Common myeloid progenitor, CD34-positive (primary cell): ENCODE measurements at regions not wholly inside any gene's neighbourhood (a gene's known extent, or its start where the extent isn't known, plus 50 kb on each side); places are given as distances from the start of the nearest gene placed in this dataset.

Source experiments
- CTCF ChIA-PET: fragments of 350-600 bp; sonication (Branson Sonifier 250); formaldehyde crosslinking; loops from one replicate; lab custom pipeline; 2021; ENCODE audit warnings: antibody characterized with exemption; lab: Charles Lee
- POLR2A ChIA-PET: fragments of 350-600 bp; sonication (Branson Sonifier 250); formaldehyde crosslinking; loops from one replicate; lab custom pipeline; 2021; ENCODE audit warnings: antibody characterized with exemption; lab: Charles Lee
- DNase-seq, 3 donors: peaks; one replicate each; pipeline versions ENCODE4 v3.0.0 to v3.0.0-alpha.2; 2013
- H3K27ac ChIP-seq, 2 experiments: 1 replicate in 1 of 2; 2 replicates in 1 of 2; pipeline ENCODE4 v1.7.0; 2013; ENCODE audit warnings: inconsistent platforms in 2 of 2, low read length in 2 of 2, mild to moderate bottlenecking in 2 of 2, low read depth in 1 of 2, moderate library complexity in 1 of 2; ENCODE audit not compliant: severe bottlenecking in 2 of 2, insufficient read depth in 1 of 2, poor library complexity in 1 of 2
- H3K27me3 ChIP-seq, 5 experiments: replicated peaks in 2 of 5; 1 replicate in 3 of 5; 2 replicates in 2 of 5; pipeline versions ENCODE4 v1.6.1 to v1.7.0; 2013; ENCODE audit warnings: low read length in 4 of 5, mild to moderate bottlenecking in 2 of 5, moderate library complexity in 2 of 5, inconsistent platforms in 1 of 5; ENCODE audit not compliant: insufficient read depth in 5 of 5, control insufficient read depth in 4 of 5
- H3K36me3 ChIP-seq, 4 experiments: 1 replicate in 2 of 4; 2 replicates in 2 of 4; pipeline versions ENCODE4 v1.6.1 to v1.7.0; 2013; ENCODE audit warnings: low read length in 3 of 4, control low read depth in 1 of 4, mild to moderate bottlenecking in 1 of 4; ENCODE audit not compliant: control insufficient read depth in 4 of 4, insufficient read depth in 4 of 4
- H3K4me1 ChIP-seq, 4 experiments: 1 replicate in 3 of 4; 2 replicates in 1 of 4; pipeline versions ENCODE4 v1.6.1 to v1.7.1; 2013; ENCODE audit warnings: low read length in 3 of 4, mild to moderate bottlenecking in 3 of 4, control low read depth in 1 of 4, inconsistent platforms in 1 of 4, moderate library complexity in 1 of 4; ENCODE audit not compliant: control insufficient read depth in 4 of 4, insufficient read depth in 4 of 4; ENCODE audit errors: control extremely low read depth in 1 of 4
- H3K4me3 ChIP-seq, 7 experiments: 1 replicate in 4 of 7; 2 replicates in 3 of 7; pipeline versions ENCODE4 v1.5.1 to v1.7.0; 2013; ENCODE audit warnings: mild to moderate bottlenecking in 7 of 7, low read length in 6 of 7, moderate library complexity in 6 of 7, inconsistent platforms in 2 of 7, low read depth in 2 of 7, control low read depth in 1 of 7; ENCODE audit not compliant: insufficient read depth in 4 of 7, control insufficient read depth in 1 of 7; ENCODE audit errors: extremely low read depth in 1 of 7
- H3K9me3 ChIP-seq, 5 experiments: 1 replicate in 4 of 5; 2 replicates in 1 of 5; pipeline versions ENCODE4 v1.6.1 to v1.7.1; 2013; ENCODE audit warnings: low read length in 4 of 5, mild to moderate bottlenecking in 2 of 5, inconsistent platforms in 1 of 5, low read depth in 1 of 5, moderate library complexity in 1 of 5; ENCODE audit not compliant: control insufficient read depth in 4 of 5, insufficient read depth in 2 of 5; ENCODE audit errors: control extremely low read depth in 1 of 5
- WGBS: methylation state at CpG from one replicate; pipeline ENCODE4 v1.1.5; 2013; ENCODE audit not compliant: insufficient coverage; 5-methylcytosine and 5-hydroxymethylcytosine counted together

DNA sequence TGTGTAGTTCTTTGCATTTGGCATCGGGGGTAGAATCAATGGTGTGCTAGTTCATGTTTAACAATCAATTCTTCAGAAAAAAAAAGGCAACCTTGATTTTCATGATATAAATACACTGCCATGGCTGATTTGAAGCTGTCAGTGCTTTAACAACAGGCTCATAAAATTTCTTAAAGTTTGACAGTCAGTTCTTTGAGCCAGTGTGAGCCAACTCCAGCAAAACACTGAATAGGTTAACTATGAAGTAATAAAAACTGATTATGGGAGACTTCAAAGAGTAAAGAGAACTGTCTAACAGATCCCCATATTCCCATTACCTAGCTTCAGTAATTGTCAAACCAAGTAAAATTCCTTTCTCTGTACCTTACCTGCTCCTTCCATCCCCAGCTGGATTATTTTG, 241.7 kb upstream of the SUCLG2 start:
- H3K36me3 ChIP-seq = no peaks in the 10 kb centered on the region
- no CpG with 5 or more reads among the region's 1 CpG for WGBS
- CTCF ChIA-PET = no interaction called here
- no peaks in the 10 kb centered on the region for H3K4me1 ChIP-seq
- no peak overlapping the region for H3K4me3 ChIP-seq
- H3K27ac ChIP-seq = no peak overlapping the region
- peaks cover 0 to 3% (median 0%) of the 10 kb centered on the region in 5 experiments for H3K9me3 ChIP-seq
- no peak for DNase-seq
- POLR2A ChIA-PET = interaction anchor here (0.5 to 0.6 kb wide), 2 partner anchors 34 to 511 kb away, joined by 3 to 4 read pairs; no protein-coding TSS in a partner anchor
- no peaks in the 10 kb centered on the region for H3K27me3 ChIP-seq

GRCh38 chr3:67894510-67894909, 240.1 kb upstream of the SUCLG2 start:
- Histone ChIP-seq H3K4me3 (no peak overlapping the region), H3K9me3 (peaks cover 0 to 6% (median 0%) of the 10 kb centered on the region in 5 experiments), H3K27me3 (no peaks in the 10 kb centered on the region), H3K27ac (no peak overlapping the region), H3K4me1 (no peaks in the 10 kb centered on the region), H3K36me3 (no peaks in the 10 kb centered on the region)
- ChIA-PET POLR2A (no interaction called here), CTCF (no interaction called here)
- no peak for DNase-seq
- WGBS = 90% methylated on average over 2 of the region's 4 CpGs

DNA sequence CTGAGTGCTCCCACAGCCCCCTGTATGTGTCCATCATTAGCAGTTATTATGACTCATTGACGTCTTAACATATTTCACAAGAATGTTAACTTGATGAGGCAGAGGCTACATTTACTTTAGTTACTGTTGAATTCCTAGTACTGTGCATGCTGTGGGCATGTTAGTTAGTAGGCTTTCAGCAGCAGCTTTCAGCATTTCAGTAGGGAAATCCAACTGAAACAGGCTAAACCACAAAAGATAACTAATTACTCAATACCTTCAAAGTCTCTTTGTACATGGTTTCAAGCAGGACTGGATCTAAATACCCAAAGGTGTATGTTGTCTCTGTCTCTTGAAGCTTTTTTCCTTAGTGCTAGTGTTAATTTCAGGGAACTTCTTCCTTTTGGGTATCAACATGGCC, 229.9 kb upstream of the SUCLG2 start:
- no peaks in the 10 kb centered on the region for H3K27me3 ChIP-seq
- H3K9me3 ChIP-seq = peaks cover 0 to 2% (median 0%) of the 10 kb centered on the region in 5 experiments
- no peak for DNase-seq
- H3K36me3 ChIP-seq = no peaks in the 10 kb centered on the region
- no peak overlapping the region for H3K4me3 ChIP-seq
- no peak overlapping the region for H3K27ac ChIP-seq
- no peaks in the 10 kb centered on the region for H3K4me1 ChIP-seq
- ChIA-PET CTCF (no interaction called here), POLR2A (no interaction called here)
- WGBS = no CpG with 5 or more reads among the region's 1 CpG

GRCh38 chr3:67883766-67884165, 229.4 kb upstream of the SUCLG2 start:
- Histone ChIP-seq H3K9me3 (peaks cover 0 to 2% (median 0%) of the 10 kb centered on the region in 5 experiments), H3K27me3 (no peaks in the 10 kb centered on the region), H3K4me1 (no peaks in the 10 kb centered on the region), H3K4me3 (no peak overlapping the region), H3K27ac (no peak overlapping the region), H3K36me3 (no peaks in the 10 kb centered on the region)
- ChIA-PET POLR2A (no interaction called here), CTCF (no interaction called here)
- no peak for DNase-seq
- 100% methylated on average over 1 of the region's 2 CpGs for WGBS

GRCh38 chr3:67882981-67883380, 228.6 kb upstream of the SUCLG2 start:
- WGBS = 91% methylated on average over 5 of the region's 5 CpGs
- Histone ChIP-seq H3K9me3 (peaks cover 0 to 2% (median 0%) of the 10 kb centered on the region in 5 experiments), H3K27me3 (no peaks in the 10 kb centered on the region), H3K27ac (no peak overlapping the region), H3K36me3 (no peaks in the 10 kb centered on the region), H3K4me1 (no peaks in the 10 kb centered on the region), H3K4me3 (no peak overlapping the region)
- ChIA-PET POLR2A (no interaction called here), CTCF (interaction anchor here (1.2 kb wide), 1 partner anchor 14 kb away, joined by 3 read pairs; no protein-coding TSS in a partner anchor)
- DNase-seq = no peak

DNA sequence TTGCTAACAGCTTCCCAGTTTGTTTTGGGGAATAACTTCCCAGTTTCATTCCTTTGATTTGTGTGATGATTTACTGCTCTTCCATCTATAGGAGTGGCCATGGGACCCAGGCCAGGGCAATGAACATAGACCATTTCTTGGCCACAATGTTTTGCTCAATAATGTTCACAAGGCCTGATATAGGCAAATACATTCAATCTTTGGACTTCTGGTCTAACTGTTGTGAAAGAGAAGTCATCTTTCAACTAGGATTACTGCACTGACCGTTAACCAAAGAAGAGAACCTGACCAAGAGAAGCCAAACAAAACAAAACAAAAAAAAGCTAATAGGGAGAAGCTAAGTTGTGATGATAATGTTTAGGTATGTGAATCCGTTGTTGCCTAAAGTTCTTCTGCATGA, 221.8 kb upstream of the SUCLG2 start:
- no CpG with 5 or more reads among the region's 2 CpGs for WGBS

GRCh38 chr3:67875858-67876257, 221.4 kb upstream of the SUCLG2 start:
- no peaks in the 10 kb centered on the region for H3K36me3 ChIP-seq
- CTCF ChIA-PET = no interaction called here
- H3K27ac ChIP-seq = no peak overlapping the region
- no peak overlapping the region for H3K4me3 ChIP-seq
- no peaks in the 10 kb centered on the region for H3K27me3 ChIP-seq
- H3K9me3 ChIP-seq = no peaks in the 10 kb centered on the region
- POLR2A ChIA-PET = no interaction called here
- no peak for DNase-seq
- WGBS = 97% methylated on average over 3 of the region's 3 CpGs
- H3K4me1 ChIP-seq = no peaks in the 10 kb centered on the region

More for the DNA sequence above, 221.8 kb upstream of the SUCLG2 start:
- ChIA-PET POLR2A (no interaction called here), CTCF (no interaction called here)
- H3K4me3 ChIP-seq = no peak overlapping the region
- no peaks in the 10 kb centered on the region for H3K4me1 ChIP-seq
- no peak for DNase-seq
- no peaks in the 10 kb centered on the region for H3K27me3 ChIP-seq
- no peak overlapping the region for H3K27ac ChIP-seq
- no peaks in the 10 kb centered on the region for H3K9me3 ChIP-seq
- H3K36me3 ChIP-seq = no peaks in the 10 kb centered on the region
